Adrenal gland (tissue), 9 donors: ENCODE measurements at regions not wholly inside any gene's neighbourhood (a gene's known extent, or its start where the extent isn't known, plus 50 kb on each side); places are given as distances from the start of the nearest gene placed in this dataset.

ENCODE experiments used
- DNase-seq, 7 donors: peaks; one replicate each; pipeline ENCODE4 v3.0.0-alpha.2; 2019 to 2020
- H3K27ac ChIP-seq, 5 donors: fragments of 200-600 bp; sonication (generic) in 4 of 5; 1 replicate in 3 of 5; 2 replicates in 2 of 5; pipeline versions ENCODE4 v1.5.1 to v1.8.0; 2016 to 2020; ENCODE audit warnings: mild to moderate bottlenecking in 1 of 5
- H3K27me3 ChIP-seq: fragments of 200-600 bp; 2 replicates; pipeline ENCODE4 v1.8.0; 2021
- H3K36me3 ChIP-seq, 2 donors: fragments of 200-600 bp; replicated peaks in 1 of 2; 1 replicate in 1 of 2; 2 replicates in 1 of 2; pipeline versions ENCODE4 v1.5.1 to v1.8.0; 2018 to 2022
- H3K4me1 ChIP-seq, 2 donors: fragments of 200-600 bp; replicated peaks in 1 of 2; 1 replicate in 1 of 2; 2 replicates in 1 of 2; pipeline versions ENCODE4 v1.5.1 to v1.8.0; 2018 to 2021
- H3K4me3 ChIP-seq, 4 donors: fragments of 200-600 bp; sonication (generic) in 3 of 4; one replicate each; pipeline ENCODE4 v1.5.1; 2016 to 2018
- H3K9me3 ChIP-seq, 3 donors: fragments of 200-600 bp; sonication (generic) in 1 of 3; replicated peaks in 1 of 3; 1 replicate in 2 of 3; 2 replicates in 1 of 3; pipeline versions ENCODE4 v1.5.1 to v1.8.0; 2016 to 2021
- CTCF ChIP-seq, 6 experiments: fragments of 450-650 bp in 4 of 6; fragments of 200-600 bp in 2 of 6; sonication (generic) in 1 of 6; IDR thresholded peaks; 1 replicate in 5 of 6; 2 replicates in 1 of 6; pipeline versions ENCODE4 v1.5.1 to v1.8.0; 2016 to 2021; ENCODE audit warnings: antibody characterized with exemption in 6 of 6, mild to moderate bottlenecking in 2 of 6, moderate library complexity in 1 of 6
- POLR2A ChIP-seq, 2 donors: fragments of 450-650 bp; IDR thresholded peaks; one replicate each; pipeline ENCODE4 v1.6.1; 2017; ENCODE audit warnings: antibody characterized with exemption in 2 of 2, mild to moderate bottlenecking in 2 of 2, moderate library complexity in 1 of 2
- WGBS, 4 donors: extraction: QIAGEN DNeasy Blood & Tissue Kit in 2 of 4; methylation state at CpG; one replicate each; pipeline versions ENCODE4 v1.1.5 to v1.1.7; 2013 to 2017; 5-methylcytosine and 5-hydroxymethylcytosine counted together
- intact Hi-C, 2 donors: fragments of 100-400 bp; cut with DNase I; formaldehyde crosslinking; loops; one replicate each; pipeline versions ENCODE4 v1.14.1 to v1.15.0; 2022 to 2023
- donor health status: healthy with polysubstance abuse.
- donor health status: Bipolar disorder and iron deficiency.
- donor health status: DM: yes; HTN: yes; CAD: no.
- donor health status: DM: no; HTN: no; CAD: no.
- donor health status: DM: no; HTN: no; CAD: no.

- Histone ChIP-seq H3K36me3 (no peaks in the 10 kb centered on the region), H3K4me3 (no peak overlapping the region), H3K9me3 (peaks cover 0 to 3% (median 0%) of the 10 kb centered on the region in 3 donors), H3K4me1 (no peaks in the 10 kb centered on the region), H3K27me3 (peaks cover 15% of the 10 kb centered on the region), H3K27ac (no peak overlapping the region)
- intact Hi-C loops, result no loop called here
- no peak for DNase-seq
- WGBS, 4 donors, result 71 to 86% (median 81%) methylated on average over 3 of the region's 3 CpGs
- TF ChIP-seq POLR2A (IDR thresholded peaks at IDR 0.05), result no peak
- TF ChIP-seq CTCF (IDR thresholded peaks at IDR 0.05), result no peak
These were observed 353.9 kb upstream of the CAMK1G start for GRCh38 chr1:209229494-209230061.

- no peak overlapping the region for H3K27ac ChIP-seq
- peaks cover 15% of the 10 kb centered on the region for H3K27me3 ChIP-seq
- no peaks in the 10 kb centered on the region for H3K4me1 ChIP-seq
- no peak overlapping the region for H3K4me3 ChIP-seq
- peaks cover 0 to 3% (median 0%) of the 10 kb centered on the region in 3 donors for H3K9me3 ChIP-seq
- no peak for TF ChIP-seq POLR2A (IDR thresholded peaks at IDR 0.05)
- TF ChIP-seq CTCF (IDR thresholded peaks at IDR 0.05), result no peak
- no peaks in the 10 kb centered on the region for H3K36me3 ChIP-seq
- WGBS, 4 donors, result 70 to 94% (median 83%) methylated on average over 1 of the region's 1 CpG
- intact Hi-C loops, result no loop called here
- DNase-seq, result no peak
These were observed 353.2 kb upstream of the CAMK1G start for GRCh38 chr1:209230314-209230713.

- 14 to 37% (median 20%) methylated on average over 15 to 84 of the region's 84 CpGs for WGBS, 4 donors
- no peaks in the 10 kb centered on the region for H3K4me1 ChIP-seq
- DNase-seq, result no peak
- H3K4me3 ChIP-seq, result no peak overlapping the region
- H3K27me3 ChIP-seq, result peaks cover 15% of the 10 kb centered on the region
- H3K36me3 ChIP-seq, result no peaks in the 10 kb centered on the region
- TF ChIP-seq POLR2A (IDR thresholded peaks at IDR 0.05), result no peak
- no peak for TF ChIP-seq CTCF (IDR thresholded peaks at IDR 0.05)
- peaks cover 0 to 3% (median 0%) of the 10 kb centered on the region in 3 donors for H3K9me3 ChIP-seq
- intact Hi-C loops, result no loop called here
- H3K27ac ChIP-seq, result no peak overlapping the region
These were observed 351.9 kb upstream of the CAMK1G start for GRCh38 chr1:209231476-209232156.

- Histone ChIP-seq H3K36me3 (no peaks in the 10 kb centered on the region), H3K27ac (no peak overlapping the region), H3K4me3 (no peak overlapping the region), H3K9me3 (peaks cover 0 to 3% (median 0%) of the 10 kb centered on the region in 3 donors), H3K27me3 (peaks cover 15% of the 10 kb centered on the region), H3K4me1 (no peaks in the 10 kb centered on the region)
- intact Hi-C loops, result no loop called here
- 87 to 94% (median 89%) methylated on average over 17 of the region's 17 CpGs for WGBS, 4 donors
- TF ChIP-seq POLR2A (IDR thresholded peaks at IDR 0.05), result no peak
- no peak for TF ChIP-seq CTCF (IDR thresholded peaks at IDR 0.05)
- DNase-seq, result no peak
These were observed 351.3 kb upstream of the CAMK1G start for GRCh38 chr1:209232197-209232596.
